ENCODE measurements at regions not wholly inside any gene's neighbourhood (a gene's known extent, or its start where the extent isn't known, plus 50 kb on each side); places are given as distances from the start of the nearest gene placed in this dataset.

DNA sequence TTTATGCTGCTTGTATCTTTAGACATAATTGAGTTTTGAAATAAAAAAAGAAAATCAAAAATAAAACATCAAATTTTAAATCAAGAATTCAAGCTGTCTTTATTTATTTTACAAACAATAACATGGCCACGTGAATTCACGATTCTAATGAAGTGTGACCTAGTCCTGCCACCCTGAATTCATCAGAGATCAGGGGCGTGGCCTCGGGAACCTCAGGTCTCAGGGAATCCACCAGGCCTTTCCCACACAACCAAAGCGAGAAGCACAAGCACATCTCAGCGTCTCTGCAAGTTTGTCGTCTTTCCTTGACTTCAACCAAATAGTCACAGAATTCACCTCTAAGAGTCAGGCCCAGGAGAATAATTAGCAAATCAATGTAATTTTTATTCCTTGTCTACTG lies 107.9 kb downstream of the DACT2 start:
- TF ChIP-seq, protein P1, sequence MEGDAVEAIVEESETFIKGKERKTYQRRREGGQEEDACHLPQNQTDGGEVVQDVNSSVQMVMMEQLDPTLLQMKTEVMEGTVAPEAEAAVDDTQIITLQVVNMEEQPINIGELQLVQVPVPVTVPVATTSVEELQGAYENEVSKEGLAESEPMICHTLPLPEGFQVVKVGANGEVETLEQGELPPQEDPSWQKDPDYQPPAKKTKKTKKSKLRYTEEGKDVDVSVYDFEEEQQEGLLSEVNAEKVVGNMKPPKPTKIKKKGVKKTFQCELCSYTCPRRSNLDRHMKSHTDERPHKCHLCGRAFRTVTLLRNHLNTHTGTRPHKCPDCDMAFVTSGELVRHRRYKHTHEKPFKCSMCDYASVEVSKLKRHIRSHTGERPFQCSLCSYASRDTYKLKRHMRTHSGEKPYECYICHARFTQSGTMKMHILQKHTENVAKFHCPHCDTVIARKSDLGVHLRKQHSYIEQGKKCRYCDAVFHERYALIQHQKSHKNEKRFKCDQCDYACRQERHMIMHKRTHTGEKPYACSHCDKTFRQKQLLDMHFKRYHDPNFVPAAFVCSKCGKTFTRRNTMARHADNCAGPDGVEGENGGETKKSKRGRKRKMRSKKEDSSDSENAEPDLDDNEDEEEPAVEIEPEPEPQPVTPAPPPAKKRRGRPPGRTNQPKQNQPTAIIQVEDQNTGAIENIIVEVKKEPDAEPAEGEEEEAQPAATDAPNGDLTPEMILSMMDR (conservative IDR thresholded peaks at IDR 0.05; ENCODE audit: low read length), result no peak
- no peak for TF ChIP-seq EZH2phosphoT487 (IDR thresholded peaks at IDR 0.05; ENCODE audit: borderline replicate concordance, low read depth, low read length)
